ENCODE measurements at regions not wholly inside any gene's neighbourhood (a gene's known extent, or its start where the extent isn't known, plus 50 kb on each side); places are given as distances from the start of the nearest gene placed in this dataset.

DNA sequence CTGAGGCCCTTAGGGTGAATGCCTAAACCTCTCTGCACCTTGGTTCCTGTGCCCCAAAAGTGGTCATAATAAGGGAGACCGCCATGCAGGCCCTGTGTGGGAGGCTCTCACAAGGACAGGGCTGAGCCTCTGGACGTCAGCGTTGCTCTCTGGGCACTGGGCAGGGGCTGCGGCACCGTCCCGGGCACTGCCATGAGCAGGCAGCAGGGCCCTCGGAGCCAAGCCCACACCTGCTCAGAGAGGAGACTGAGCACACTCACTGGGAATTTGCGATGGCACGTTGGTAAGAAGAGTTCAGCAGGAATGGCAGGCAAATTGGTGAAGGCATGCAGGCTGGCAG lies 123.4 kb downstream of the HMX1 start:
- Histone ChIP-seq H3K9ac (replicated peaks; ENCODE audit: extremely low read depth, insufficient read depth, low read length) (no peak overlapping the region), H4K20me1 (replicated peaks; ENCODE audit: control insufficient read depth, extremely low read depth, insufficient read depth, low read length) (no peaks in the 10 kb centered on the region), H3K79me2 (ENCODE audit: control insufficient read depth, insufficient read depth, low read length) (no peaks in the 10 kb centered on the region), H3K4me3 (replicated peaks in 1 of 3; ENCODE audit: insufficient read depth in 1 of 3, low read depth in 1 of 3, low read length in 3 of 3) (no peak overlapping the region), H3K36me3 (ENCODE audit: control insufficient read depth in 2 of 2, extremely low read depth in 1 of 2, insufficient read depth in 2 of 2, low read length in 2 of 2) (no peaks in the 10 kb centered on the region), H3K4me1 (ENCODE audit: control insufficient read depth, extremely low read depth, insufficient read depth, low read length) (no peaks in the 10 kb centered on the region), H3K27ac (ENCODE audit: insufficient read depth, low read depth, low read length) (no peak overlapping the region), H2AFZ (ENCODE audit: low read depth, low read length) (no peak overlapping the region), H3K9me1 (replicated peaks; ENCODE audit: control insufficient read depth, extremely low read depth, insufficient read depth, low read length) (no peaks in the 10 kb centered on the region), H3K9me3 (replicated peaks; ENCODE audit: control insufficient read depth, insufficient read depth, low read length) (no peaks in the 10 kb centered on the region), H3K27me3 (ENCODE audit: control insufficient read depth in 2 of 2, insufficient read depth in 2 of 2, low read length in 2 of 2) (no peaks in the 10 kb centered on the region), H3K4me2 (ENCODE audit: insufficient read depth, low read length) (no peak overlapping the region)
- DNase-seq (ENCODE audit: low read depth, low spot score) (no peak), FAIRE-seq (no peak)
- intact Hi-C loops (cut with micrococcal nuclease) = no loop called here
- POLR2A ChIA-PET = no interaction called here
- TF ChIP-seq FOS (IDR thresholded peaks at IDR 0.05; ENCODE audit: borderline replicate concordance, insufficient read depth, low read length) (no peak), EZH2 (IDR thresholded peaks at IDR 0.05; ENCODE audit: borderline replicate concordance, low read depth, low read length, severe bottlenecking) (no peak), MYC (IDR thresholded peaks at IDR 0.05; ENCODE audit: low read depth, low read length) (no peak), JUN (IDR thresholded peaks at IDR 0.05; ENCODE audit: borderline replicate concordance, insufficient read depth, insufficient read length, low read depth) (no peak), POLR2AphosphoS5 (IDR thresholded peaks at IDR 0.05; ENCODE audit: insufficient read depth, low read depth, low read length) (no peak), GATA2 (IDR thresholded peaks at IDR 0.05; ENCODE audit: insufficient read depth, insufficient read length, low read depth, low read length) (no peak), POLR2A (IDR thresholded peaks at IDR 0.05; ENCODE audit: low read depth, low read length) (no peak)
- TF ChIP-seq, protein P1, sequence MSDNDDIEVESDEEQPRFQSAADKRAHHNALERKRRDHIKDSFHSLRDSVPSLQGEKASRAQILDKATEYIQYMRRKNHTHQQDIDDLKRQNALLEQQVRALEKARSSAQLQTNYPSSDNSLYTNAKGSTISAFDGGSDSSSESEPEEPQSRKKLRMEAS (IDR thresholded peaks at IDR 0.05; ENCODE audit: insufficient read depth, insufficient read length) = no peak
- TF ChIP-seq, protein P2, sequence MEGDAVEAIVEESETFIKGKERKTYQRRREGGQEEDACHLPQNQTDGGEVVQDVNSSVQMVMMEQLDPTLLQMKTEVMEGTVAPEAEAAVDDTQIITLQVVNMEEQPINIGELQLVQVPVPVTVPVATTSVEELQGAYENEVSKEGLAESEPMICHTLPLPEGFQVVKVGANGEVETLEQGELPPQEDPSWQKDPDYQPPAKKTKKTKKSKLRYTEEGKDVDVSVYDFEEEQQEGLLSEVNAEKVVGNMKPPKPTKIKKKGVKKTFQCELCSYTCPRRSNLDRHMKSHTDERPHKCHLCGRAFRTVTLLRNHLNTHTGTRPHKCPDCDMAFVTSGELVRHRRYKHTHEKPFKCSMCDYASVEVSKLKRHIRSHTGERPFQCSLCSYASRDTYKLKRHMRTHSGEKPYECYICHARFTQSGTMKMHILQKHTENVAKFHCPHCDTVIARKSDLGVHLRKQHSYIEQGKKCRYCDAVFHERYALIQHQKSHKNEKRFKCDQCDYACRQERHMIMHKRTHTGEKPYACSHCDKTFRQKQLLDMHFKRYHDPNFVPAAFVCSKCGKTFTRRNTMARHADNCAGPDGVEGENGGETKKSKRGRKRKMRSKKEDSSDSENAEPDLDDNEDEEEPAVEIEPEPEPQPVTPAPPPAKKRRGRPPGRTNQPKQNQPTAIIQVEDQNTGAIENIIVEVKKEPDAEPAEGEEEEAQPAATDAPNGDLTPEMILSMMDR (IDR thresholded peaks at IDR 0.05; ENCODE audit: extremely low read depth in 1 of 2, insufficient read depth in 1 of 2, low read depth in 1 of 2, low read length in 2 of 2) = no peak
- no TSS peak for BruUV-seq (replicated peaks)
- dilution Hi-C loops (cut with MboI; ENCODE audit: extremely low pct_ligation_motif_present, low sequenced_read_pairs) = no loop called here
- CTCF ChIA-PET = no interaction called here
